Activated B cell treated with CpG ODN at 0.5 μM for 24 hours (primary cell): ENCODE measurements at regions not wholly inside any gene's neighbourhood (a gene's known extent, or its start where the extent isn't known, plus 50 kb on each side); places are given as distances from the start of the nearest gene placed in this dataset.

Source experiments
- ATAC-seq: fragments of 200-7000 bp; cut with Tn5 transposase; one replicate; pipeline ENCODE4 v1.10.0; 2021; ENCODE audit warnings: low read depth, mild to moderate bottlenecking, moderate library complexity
- CTCF ChIA-PET: fragments of 350-600 bp; sonication (Branson Sonifier 250); formaldehyde crosslinking; loops from one replicate; lab custom pipeline; 2021; ENCODE audit warnings: antibody characterized with exemption; lab: Charles Lee
- POLR2A ChIA-PET: fragments of 350-600 bp; sonication (Branson Sonifier 250); formaldehyde crosslinking; loops from one replicate; lab custom pipeline; 2021; ENCODE audit warnings: antibody characterized with exemption; lab: Charles Lee
- DNase-seq: peaks from one replicate; pipeline ENCODE4 v3.0.0; 2022
- H3K27ac Mint-ChIP-seq: one replicate; pipeline ENCODE4 v1.8.0; 2020; ENCODE audit warnings: mixed read lengths
- H3K27me3 Mint-ChIP-seq: one replicate; pipeline ENCODE4 v1.8.0; 2021; ENCODE audit warnings: mixed read lengths
- H3K36me3 Mint-ChIP-seq: one replicate; pipeline ENCODE4 v1.8.0; 2021; ENCODE audit warnings: low read depth, mixed read lengths
- H3K4me1 Mint-ChIP-seq: one replicate; pipeline ENCODE4 v1.8.0; 2021; ENCODE audit warnings: mixed read lengths
- H3K4me3 Mint-ChIP-seq: one replicate; pipeline ENCODE4 v1.8.0; 2020; ENCODE audit warnings: mild to moderate bottlenecking, mixed read lengths
- H3K9me3 Mint-ChIP-seq: one replicate; pipeline ENCODE4 v1.8.0; 2020; ENCODE audit warnings: mixed read lengths
- intact Hi-C: fragments of 100-400 bp; cut with micrococcal nuclease; formaldehyde crosslinking; loops from one replicate; pipeline ENCODE4 v1.15.1; 2024
- TF ChIP-seq, protein P1 (sequence below): fragments of 200-600 bp; IDR thresholded peaks from one replicate; pipeline ENCODE4 v1.8.0; 2022; ENCODE audit warnings: antibody characterized with exemption, mild to moderate bottlenecking

DNA sequence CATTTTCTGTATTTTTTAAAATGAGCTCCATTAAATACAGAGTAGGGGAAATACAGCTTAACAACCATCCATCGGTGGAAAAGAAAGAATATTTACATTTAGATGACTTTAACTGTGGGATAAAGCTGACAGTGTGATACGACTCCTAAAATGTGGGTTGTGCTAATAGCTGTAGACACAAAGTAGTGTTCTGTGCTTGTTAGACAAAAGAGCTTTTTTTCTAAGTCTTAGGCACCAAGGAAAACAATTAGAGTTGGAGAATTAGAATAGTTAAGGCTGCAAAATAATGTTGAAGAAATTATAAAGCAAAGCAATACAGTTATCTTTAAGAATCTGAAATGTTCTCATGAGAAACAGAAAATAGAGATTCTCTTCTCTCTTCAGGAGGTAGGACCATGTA, 307.7 kb upstream of the KIRREL3 start:
- intact Hi-C loops, result no loop called here
- no peak overlapping the region for H3K27ac Mint-ChIP-seq
- no peaks in the 10 kb centered on the region for H3K36me3 Mint-ChIP-seq
- H3K27me3 Mint-ChIP-seq, result no peaks in the 10 kb centered on the region
- H3K4me1 Mint-ChIP-seq, result no peaks in the 10 kb centered on the region
- POLR2A ChIA-PET, result no interaction called here
- CTCF ChIA-PET, result no interaction called here
- peaks cover 2% of the 10 kb centered on the region for H3K9me3 Mint-ChIP-seq
- ATAC-seq (no peak), DNase-seq (no peak)
- TF ChIP-seq, protein P1, sequence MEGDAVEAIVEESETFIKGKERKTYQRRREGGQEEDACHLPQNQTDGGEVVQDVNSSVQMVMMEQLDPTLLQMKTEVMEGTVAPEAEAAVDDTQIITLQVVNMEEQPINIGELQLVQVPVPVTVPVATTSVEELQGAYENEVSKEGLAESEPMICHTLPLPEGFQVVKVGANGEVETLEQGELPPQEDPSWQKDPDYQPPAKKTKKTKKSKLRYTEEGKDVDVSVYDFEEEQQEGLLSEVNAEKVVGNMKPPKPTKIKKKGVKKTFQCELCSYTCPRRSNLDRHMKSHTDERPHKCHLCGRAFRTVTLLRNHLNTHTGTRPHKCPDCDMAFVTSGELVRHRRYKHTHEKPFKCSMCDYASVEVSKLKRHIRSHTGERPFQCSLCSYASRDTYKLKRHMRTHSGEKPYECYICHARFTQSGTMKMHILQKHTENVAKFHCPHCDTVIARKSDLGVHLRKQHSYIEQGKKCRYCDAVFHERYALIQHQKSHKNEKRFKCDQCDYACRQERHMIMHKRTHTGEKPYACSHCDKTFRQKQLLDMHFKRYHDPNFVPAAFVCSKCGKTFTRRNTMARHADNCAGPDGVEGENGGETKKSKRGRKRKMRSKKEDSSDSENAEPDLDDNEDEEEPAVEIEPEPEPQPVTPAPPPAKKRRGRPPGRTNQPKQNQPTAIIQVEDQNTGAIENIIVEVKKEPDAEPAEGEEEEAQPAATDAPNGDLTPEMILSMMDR, result no peak
- no peak overlapping the region for H3K4me3 Mint-ChIP-seq

- Mint-ChIP-seq H3K4me1 (no peaks in the 10 kb centered on the region), H3K36me3 (no peaks in the 10 kb centered on the region), H3K4me3 (no peak overlapping the region), H3K27ac (no peak overlapping the region), H3K27me3 (no peaks in the 10 kb centered on the region), H3K9me3 (peaks cover 2% of the 10 kb centered on the region)
- DNase-seq (no peak), ATAC-seq (no peak)
- CTCF ChIA-PET, result no interaction called here
- intact Hi-C loops, result no loop called here
- TF ChIP-seq, protein P1, result no peak
- POLR2A ChIA-PET, result no interaction called here
Observed at GRCh38 chr11:127307700-127308099, 307.1 kb upstream of the KIRREL3 start.

DNA sequence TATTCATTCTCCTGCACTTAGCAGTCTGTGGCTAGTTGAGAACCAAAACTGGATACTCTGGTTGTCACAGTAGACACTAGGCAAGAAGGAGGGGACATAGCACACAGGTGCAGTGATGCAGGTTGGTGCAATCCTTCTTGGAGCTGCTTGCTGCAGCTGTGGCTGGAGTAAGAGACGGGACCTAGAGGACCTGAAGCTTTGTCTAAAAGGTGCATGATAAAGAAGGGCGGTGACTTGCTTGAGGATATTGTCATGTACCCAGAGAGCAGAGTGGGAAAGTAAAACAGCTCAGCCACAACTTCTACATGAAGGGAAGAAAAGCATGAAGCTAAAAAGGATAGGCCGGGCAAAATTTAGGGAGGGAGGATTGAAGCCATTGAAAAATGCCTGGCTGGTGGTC, 304.1 kb upstream of the KIRREL3 start:
- ATAC-seq (no peak), DNase-seq (no peak)
- TF ChIP-seq, protein P1, result no peak
- ChIA-PET POLR2A (no interaction called here), CTCF (no interaction called here)
- no peak overlapping the region for H3K27ac Mint-ChIP-seq
- H3K4me1 Mint-ChIP-seq, result no peaks in the 10 kb centered on the region
- no peak overlapping the region for H3K4me3 Mint-ChIP-seq
- no peaks in the 10 kb centered on the region for H3K27me3 Mint-ChIP-seq
- H3K36me3 Mint-ChIP-seq, result no peaks in the 10 kb centered on the region
- H3K9me3 Mint-ChIP-seq, result peaks cover 2% of the 10 kb centered on the region
- intact Hi-C loops, result no loop called here

GRCh38 chr11:127288926-127289325, 288.4 kb upstream of the KIRREL3 start:
- Mint-ChIP-seq H3K4me1 (no peaks in the 10 kb centered on the region), H3K9me3 (peaks cover 19% of the 10 kb centered on the region), H3K27me3 (no peaks in the 10 kb centered on the region), H3K4me3 (no peak overlapping the region), H3K36me3 (no peaks in the 10 kb centered on the region), H3K27ac (no peak overlapping the region)
- CTCF ChIA-PET, result no interaction called here
- POLR2A ChIA-PET, result no interaction called here
- DNase-seq (no peak), ATAC-seq (no peak)
- intact Hi-C loops, result no loop called here
- TF ChIP-seq, protein P1, result no peak

GRCh38 chr11:127281534-127281933, 281.0 kb upstream of the KIRREL3 start:
- TF ChIP-seq, protein P1, result no peak
- ChIA-PET CTCF (no interaction called here), POLR2A (no interaction called here)

More at GRCh38 chr11:127281534-127281933, 281.0 kb upstream of the KIRREL3 start:
- DNase-seq, result no peak
- no peak for ATAC-seq
- intact Hi-C loops, result no loop called here
- Mint-ChIP-seq H3K36me3 (no peaks in the 10 kb centered on the region), H3K4me3 (no peak overlapping the region), H3K9me3 (no peaks in the 10 kb centered on the region), H3K4me1 (no peaks in the 10 kb centered on the region), H3K27me3 (no peaks in the 10 kb centered on the region), H3K27ac (no peak overlapping the region)
